LNCaP clone FGC (cell line): ENCODE measurements at regions not wholly inside any gene's neighbourhood (a gene's known extent, or its start where the extent isn't known, plus 50 kb on each side); places are given as distances from the start of the nearest gene placed in this dataset.
"Not testable (repeated sequence)": the region's sequence is repeated elsewhere in the genome, so short reads cannot be mapped to it uniquely, and the experiment has no call there.

Experiments used
- DNase-seq: peaks from one replicate; pipeline ENCODE4 v3.0.0-alpha.2; 2011; ENCODE audit warnings: low read depth
- H3K4me3 ChIP-seq: 2 replicates; pipeline ENCODE4 v1.5.1; 2011; ENCODE audit warnings: mild to moderate bottlenecking, low read depth, low read length, control low read depth
- TF ChIP-seq, protein P1 (sequence below): IDR thresholded peaks from 2 replicates; pipeline ENCODE4 v1.5.1; 2012; ENCODE audit warnings: mild to moderate bottlenecking; ENCODE audit not compliant: control insufficient read depth, insufficient read depth; ENCODE audit errors: extremely low read depth

DNA sequence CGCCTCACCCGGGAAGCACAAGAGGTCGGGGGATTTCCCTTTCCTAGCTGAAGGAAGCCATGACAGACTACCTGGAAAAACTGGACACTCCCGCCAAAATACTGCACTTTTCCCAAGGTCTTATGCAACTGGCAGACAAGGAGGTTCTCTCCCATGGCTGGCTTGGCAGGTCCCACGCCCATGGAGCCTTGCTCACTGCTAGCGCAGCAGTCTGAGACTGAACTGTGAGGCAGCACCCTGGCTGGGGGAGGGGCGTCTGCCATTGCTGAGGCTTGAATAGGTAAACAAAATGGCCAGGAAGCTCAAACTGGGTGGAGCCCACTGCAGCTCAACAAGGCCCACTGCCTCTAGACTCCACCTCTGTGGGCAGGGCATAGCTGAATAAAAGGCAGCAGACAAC, 92.1 kb downstream of the C4BPA start:
- DNase-seq, result not testable (repeated sequence)
- H3K4me3 ChIP-seq, result peak overlapping the region; percentile 9; the same call in 1 of the 2 replicates

DNA sequence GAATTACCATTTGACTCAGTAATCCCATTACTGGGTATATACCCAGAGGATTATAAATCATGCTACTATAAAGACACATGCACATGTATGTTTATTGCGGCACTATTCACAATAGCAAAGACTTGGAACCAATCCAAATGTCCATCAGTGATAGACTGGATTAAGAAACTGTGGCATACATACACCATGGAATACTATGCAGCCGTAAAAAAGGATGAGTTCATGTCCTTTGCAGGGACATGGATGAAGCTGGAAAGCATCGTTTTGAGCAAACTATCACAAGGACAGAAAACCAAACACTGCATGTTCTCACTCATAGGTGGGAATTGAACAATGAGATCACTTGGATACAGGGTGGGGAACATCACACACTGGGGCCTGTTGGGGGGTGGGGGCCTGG, 97.5 kb downstream of the C4BPA start:
- H3K4me3 ChIP-seq, DNase-seq: not testable (repeated sequence)

DNA sequence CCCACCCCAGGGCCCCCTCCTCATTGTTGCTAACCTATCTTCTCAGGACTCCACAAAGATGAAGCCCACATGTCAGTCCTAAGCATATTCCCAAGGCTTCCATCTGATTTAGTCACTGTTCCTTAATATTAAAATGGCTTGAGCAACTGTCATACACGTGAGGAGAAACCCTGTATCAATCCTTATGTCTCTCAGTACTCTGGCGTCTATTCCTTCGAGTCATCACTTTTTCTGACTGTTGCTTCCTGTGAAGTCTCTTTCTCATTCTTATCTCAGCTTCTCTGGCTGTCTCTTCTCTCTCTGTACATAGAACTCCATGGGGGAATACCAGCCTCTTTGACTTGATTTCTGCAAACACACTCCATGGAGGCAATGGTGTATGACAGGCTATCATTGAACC, 98.4 kb downstream of the C4BPA start:
- no peak for DNase-seq
- TF ChIP-seq, protein P1, sequence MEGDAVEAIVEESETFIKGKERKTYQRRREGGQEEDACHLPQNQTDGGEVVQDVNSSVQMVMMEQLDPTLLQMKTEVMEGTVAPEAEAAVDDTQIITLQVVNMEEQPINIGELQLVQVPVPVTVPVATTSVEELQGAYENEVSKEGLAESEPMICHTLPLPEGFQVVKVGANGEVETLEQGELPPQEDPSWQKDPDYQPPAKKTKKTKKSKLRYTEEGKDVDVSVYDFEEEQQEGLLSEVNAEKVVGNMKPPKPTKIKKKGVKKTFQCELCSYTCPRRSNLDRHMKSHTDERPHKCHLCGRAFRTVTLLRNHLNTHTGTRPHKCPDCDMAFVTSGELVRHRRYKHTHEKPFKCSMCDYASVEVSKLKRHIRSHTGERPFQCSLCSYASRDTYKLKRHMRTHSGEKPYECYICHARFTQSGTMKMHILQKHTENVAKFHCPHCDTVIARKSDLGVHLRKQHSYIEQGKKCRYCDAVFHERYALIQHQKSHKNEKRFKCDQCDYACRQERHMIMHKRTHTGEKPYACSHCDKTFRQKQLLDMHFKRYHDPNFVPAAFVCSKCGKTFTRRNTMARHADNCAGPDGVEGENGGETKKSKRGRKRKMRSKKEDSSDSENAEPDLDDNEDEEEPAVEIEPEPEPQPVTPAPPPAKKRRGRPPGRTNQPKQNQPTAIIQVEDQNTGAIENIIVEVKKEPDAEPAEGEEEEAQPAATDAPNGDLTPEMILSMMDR, result no peak
- no peak overlapping the region for H3K4me3 ChIP-seq

DNA sequence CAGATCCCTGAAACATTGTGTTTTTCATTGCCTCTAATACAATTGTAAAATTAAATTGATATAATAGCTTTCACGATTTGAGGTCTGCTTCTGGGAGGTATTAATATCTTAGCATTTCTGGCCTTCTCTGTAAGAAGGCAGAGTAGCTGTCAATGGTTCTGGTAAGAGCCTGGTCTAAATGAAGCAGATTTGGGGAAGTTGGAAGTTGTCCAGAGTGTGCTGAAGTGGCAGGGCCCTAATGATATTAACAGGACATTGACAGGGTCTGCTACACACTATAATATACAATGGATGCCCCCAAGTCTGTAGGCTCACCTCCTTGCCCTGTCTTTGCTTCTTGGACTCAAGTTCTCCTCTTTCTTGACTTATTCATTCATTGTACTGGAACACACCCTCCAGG, 99.5 kb downstream of the C4BPA start:
- no peak for DNase-seq

DNA sequence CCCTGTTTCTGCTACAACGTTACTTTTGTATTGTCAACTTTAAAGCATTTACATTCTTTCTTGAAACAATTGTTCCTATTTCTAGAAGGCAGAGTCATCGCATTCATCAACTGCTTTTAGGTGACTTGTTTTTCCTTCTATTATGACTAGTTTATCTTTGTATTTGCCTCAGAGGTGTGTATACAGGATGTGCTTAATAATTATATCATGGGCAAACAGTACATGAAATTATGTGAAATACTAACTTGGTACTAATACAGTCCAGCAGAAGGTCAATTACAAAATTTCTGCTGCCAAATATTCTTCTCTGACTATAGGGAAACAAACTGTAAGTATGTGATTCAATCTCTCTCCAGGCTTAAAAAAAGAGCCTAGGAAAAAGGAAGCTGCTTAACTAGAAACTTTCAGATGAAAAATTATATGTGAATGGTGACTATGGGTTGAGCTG, 101.6 kb downstream of the C4BPA start:
- DNase-seq, result no peak
- TF ChIP-seq, protein P1, result no peak
- no peak overlapping the region for H3K4me3 ChIP-seq

More for the DNA sequence above, 99.5 kb downstream of the C4BPA start:
- H3K4me3 ChIP-seq, result no peak overlapping the region
- TF ChIP-seq, protein P1, result no peak

DNA sequence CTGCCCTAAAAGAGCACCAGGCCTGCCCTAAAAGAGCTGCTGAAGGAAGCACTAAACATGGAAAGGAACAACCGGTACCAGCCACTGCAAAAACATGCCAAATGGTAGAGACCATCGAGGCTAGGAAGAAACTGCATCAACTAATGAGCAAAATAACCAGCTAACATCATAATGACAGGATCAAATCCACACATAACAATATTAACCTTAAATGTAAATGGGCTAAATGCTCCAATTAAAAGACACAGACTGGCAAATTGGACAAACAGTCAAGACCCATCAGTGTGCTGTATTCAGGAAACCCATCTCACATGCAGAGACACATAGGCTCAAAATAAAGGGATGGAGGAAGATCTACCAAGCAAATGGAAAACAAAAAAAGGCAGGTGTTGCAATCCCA, 104.7 kb downstream of the C4BPA start:
- H3K4me3 ChIP-seq, DNase-seq: not testable (repeated sequence)

DNA sequence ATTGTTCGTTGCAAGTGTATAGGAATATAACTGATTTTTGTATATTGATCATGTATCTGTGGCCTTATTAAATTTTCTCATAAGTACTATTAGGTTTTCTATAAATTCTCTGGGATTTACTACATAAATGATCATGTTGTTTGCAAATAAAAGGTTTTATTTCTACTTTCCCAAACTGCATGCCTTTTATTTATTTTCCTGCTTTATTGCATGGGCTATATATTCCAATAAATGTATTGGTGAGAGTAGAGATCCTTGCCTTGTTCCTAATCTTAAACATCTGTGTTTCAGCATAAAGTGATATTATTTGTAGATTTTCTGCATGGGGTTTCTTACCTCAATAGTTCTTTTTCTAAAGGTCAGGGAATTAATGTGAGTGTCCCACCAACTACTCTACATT, 107.0 kb upstream of the CD55 start:
- TF ChIP-seq, protein P1, result no peak
- DNase-seq, result no peak

DNA sequence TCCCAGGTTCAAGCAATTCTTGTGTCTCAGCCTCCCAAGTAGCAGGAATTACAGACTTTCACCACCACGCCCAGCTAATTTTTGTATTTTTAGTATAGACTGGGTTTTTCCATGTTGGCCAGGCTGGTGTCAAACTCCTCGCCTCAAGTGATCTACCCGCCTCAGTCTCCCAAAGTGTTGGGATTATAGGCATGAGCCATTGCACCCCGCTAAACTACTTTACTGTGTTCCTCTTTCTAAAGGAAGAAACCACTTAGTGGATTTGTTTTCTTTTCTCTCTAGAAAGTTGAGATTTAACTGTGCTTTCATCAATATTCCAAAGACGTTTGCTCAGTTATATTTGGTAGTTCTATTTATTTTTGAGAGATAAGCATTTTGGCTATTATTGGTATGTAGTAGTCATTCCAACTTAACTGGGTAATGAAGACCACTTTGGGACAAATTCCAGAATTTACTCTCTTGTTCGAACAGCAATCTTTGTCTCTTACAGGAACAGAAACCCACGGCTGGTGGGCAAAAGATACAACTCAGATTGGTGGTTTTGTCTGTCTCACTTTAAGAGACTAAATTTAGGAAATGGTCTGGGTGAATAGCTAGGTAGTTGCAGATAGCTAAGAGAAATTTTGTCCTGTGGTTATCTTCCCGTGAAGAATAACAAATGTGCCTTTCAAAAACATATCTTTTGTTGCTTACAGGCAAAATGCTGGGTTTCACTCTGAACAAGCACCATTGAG, 103.5 kb upstream of the CD55 start:
- TF ChIP-seq, protein P1, result no peak
- no peak overlapping the region for H3K4me3 ChIP-seq

More for the DNA sequence above, 107.0 kb upstream of the CD55 start:
- H3K4me3 ChIP-seq, result no peak overlapping the region

More for the DNA sequence above, 103.5 kb upstream of the CD55 start:
- DNase-seq, result no peak
